GM18870 (cell line): ENCODE measurements at regions not wholly inside any gene's neighbourhood (a gene's known extent, or its start where the extent isn't known, plus 50 kb on each side); places are given as distances from the start of the nearest gene placed in this dataset.
"Not testable (repeated sequence)": the region's sequence is repeated elsewhere in the genome, so short reads cannot be mapped to it uniquely, and the experiment has no call there.

Experiments used
- ATAC-seq: cut with Tn5 transposase; IDR thresholded peaks from one replicate; pipeline ENCODE4 v1.9.1; 2021; ENCODE audit warnings: moderate library complexity; ENCODE audit not compliant: unreplicated experiment

GRCh38 chr9:78383130-78383529 is 86.2 kb downstream of the PSAT1 start:
- ATAC-seq, result no peak

DNA sequence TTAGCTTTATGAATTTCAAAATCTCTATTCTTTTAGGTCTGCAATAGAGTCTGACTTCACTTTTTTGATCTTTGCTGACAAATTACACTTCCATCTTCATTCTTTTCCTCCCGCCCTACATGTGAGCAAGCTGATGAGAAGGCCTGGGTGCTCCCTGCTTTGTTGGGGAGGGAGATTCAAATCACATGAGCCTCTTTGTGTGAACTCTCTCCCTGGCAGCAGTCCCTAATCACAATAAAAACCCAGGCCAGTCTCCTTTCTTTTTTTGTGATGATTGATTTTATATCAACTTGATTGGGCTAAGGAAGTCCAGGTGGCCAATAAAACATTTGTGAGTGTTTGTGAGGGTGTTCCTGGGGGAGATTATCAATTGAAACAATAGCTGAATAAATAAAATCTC is 89.4 kb downstream of the PSAT1 start:
- no peak for ATAC-seq

- ATAC-seq, result no peak
Measured at GRCh38 chr9:78386773-78387172, 89.8 kb downstream of the PSAT1 start.

GRCh38 chr9:78393340-78393739 is 96.4 kb downstream of the PSAT1 start:
- ATAC-seq, result no peak

DNA sequence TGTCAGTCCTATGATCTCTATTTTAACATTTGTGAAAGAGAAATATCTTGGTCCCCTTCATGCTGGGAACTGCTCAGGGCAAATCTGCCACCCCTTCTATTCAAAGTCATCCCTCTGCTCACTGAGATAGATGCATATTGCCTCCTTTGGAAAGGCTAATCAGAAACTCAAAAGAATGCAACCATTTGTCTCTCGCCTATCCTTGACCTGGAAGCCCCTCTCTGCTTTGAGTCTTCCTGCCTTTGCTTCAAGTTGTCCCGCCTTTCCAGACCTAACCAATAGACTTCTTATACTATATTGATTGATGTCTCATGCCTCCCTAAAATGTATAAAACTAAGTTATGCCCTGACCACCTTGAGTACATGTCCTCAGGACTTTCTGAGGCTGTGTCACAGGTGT is 97.0 kb downstream of the PSAT1 start:
- no peak for ATAC-seq

DNA sequence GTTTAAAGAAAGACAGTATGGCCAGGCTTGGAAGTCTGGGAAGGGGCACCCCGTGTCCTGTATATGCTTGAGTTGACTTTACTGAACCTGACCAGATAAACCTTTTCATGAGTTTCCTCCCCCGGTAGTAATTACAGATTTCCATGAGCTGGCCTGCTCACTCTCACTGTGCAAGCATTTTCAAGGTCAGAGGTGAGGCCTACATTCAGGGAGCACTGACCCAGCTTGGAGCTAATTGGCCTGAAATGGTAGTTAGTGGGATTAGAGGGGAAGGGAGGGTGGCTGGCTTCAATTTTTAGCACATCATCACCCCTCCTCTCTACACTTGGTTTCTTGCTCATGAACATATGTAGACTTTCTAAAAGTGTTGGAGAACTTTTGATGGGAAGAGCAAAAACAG is 99.2 kb downstream of the PSAT1 start:
- ATAC-seq, result no peak

GRCh38 chr9:78397045-78397444 is 100.1 kb downstream of the PSAT1 start:
- no peak for ATAC-seq

- no peak for ATAC-seq
Measured at GRCh38 chr9:78397454-78397853, 100.5 kb downstream of the PSAT1 start.

DNA sequence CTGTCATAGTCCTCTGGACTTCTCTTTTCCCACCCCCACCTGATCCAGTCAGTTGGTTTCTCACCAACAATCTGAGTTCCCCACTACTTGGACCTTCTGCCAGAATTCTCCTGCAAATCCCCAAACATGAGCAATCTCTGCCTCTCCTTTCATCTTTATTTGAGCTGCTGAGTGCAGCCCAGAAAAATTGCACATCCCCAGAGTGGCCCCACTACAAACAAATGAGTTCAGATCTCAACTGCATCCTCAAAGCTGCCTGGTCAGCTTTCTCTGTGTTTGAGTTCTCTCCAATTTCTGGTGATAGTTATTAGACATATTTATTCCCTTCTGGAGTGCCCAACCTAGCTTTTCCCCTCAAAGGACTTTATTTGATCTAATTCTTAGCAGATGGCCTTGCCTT is 102.2 kb downstream of the PSAT1 start:
- ATAC-seq, result no peak

GRCh38 chr9:78400496-78400895 is 103.6 kb downstream of the PSAT1 start:
- ATAC-seq, result no peak

DNA sequence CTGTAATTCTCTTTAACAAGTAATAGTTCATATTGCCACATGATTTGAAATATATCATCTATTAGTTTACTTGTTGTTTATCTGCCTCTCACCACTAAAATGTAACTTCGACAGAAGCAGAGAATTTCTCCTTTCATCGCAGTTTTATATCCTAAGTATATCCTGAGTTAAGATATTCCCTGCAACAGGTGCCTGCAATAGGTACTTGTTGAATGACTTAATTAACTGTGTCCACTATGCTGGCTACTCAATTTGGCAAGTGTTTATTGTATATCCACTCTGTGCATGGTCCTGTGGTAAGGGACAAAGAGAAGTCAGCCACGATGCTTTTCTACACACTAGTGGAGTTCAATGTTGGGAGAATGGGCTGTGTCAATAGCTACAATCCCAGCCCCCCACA is 108.5 kb downstream of the PSAT1 start:
- ATAC-seq, result no peak

DNA sequence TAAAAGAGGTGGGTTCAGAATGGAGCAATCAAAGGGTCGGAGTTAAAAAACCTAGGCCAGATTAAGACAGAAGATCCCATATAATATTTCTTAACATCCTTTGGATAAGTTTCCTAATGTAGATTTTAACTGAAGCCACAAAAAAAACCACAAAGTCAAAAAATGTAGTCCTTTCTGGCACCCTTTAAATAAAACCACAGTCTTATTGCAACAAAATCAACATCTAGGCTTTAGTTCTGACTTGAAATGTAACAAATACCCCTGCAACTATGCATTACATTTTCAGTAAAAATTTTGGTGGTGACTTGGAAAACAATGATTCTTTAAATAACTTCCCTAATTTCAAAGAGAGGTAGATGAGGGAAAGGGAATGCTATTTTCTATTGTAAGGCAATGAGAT is 109.2 kb downstream of the PSAT1 start:
- ATAC-seq, result no peak

DNA sequence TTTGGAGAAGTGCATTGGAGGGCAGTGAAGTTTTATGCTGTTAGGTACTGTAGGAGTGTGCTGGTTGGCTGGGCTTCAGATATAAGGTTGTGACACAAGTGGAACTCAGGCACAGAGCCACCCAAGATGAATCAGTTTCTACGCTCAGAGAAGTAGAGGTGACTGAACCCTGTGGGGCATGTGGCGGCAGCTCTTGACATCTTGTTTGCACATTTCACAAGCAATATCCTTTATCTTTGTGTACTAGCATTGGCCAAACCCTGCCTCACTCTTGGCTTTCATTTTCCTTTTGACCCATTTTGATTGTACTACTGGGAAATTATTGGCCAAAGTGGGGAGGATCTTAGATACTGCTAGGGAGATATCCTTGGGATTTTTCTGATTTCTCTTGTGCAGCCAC is 110.0 kb downstream of the PSAT1 start:
- ATAC-seq, result no peak

DNA sequence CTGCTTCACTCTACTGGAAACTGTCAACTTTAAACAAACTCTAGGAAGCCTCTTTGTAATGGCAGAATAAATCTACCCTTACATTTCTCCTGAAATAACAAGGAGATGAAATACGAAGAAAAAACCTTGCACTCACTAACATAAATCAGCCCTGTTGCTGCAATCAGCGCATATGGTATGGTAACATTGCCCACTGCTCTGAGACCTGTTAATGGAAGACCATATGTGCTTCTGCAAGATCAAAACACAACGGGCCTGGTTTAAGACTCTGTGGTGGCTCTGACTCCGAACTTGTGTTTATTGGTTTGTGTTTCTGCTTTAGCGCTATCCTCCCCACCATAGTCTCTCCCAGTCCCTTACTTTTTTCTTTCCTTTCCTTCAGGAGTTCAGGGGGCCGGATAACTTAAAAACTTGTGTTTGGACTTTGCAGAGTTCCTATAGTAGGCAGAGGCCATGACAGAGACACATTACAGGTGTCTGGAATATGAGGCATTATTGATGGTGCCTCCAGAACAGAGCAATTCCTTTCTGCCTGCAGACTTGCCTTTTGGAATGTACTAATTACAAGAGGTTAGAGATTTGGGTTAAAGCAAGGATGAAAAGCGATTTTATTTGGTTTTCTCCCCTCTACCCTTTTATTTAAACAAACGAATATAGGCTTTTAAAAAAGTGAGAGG is 110.8 kb downstream of the PSAT1 start:
- ATAC-seq, result no peak

DNA sequence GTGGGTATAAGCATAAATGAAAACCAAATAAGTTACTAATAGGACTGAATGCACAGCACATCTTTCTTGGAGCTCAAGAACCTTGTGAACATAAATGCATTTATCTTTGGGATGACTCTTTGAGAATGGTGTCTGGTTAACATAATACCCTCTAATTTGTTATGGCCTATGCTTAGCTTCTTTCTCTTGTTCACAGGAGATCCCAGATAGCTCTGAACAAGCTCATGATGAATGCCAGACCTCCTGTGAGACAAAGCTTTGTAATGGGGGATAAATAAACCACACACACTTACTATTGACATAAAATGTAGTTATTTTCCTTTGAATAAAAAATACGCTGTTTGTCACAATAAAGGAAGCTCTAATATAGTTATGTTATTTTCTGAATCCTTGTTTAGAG is 111.5 kb downstream of the PSAT1 start:
- no peak for ATAC-seq

GRCh38 chr9:78409928-78410510 is 113.1 kb downstream of the PSAT1 start:
- ATAC-seq, result not testable (repeated sequence)

DNA sequence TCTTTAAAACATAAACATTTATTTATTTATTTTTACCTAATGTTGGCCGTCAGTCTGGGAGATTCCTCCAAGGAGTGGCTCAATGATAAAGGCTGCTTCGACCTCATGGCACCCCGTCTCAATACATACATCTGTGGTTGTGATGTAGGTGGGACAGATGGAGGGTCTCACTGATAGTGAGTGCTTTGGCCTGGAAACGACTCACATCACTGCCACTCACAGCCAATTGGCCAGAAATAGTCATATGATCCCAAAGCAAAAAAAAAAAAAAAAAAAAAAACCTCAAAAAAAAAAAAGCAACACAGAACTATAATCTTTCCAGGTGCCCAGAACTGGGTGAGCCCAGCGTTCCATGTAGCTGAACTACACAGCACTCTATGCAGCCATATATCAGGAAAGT is 125.4 kb downstream of the PSAT1 start:
- ATAC-seq, result no peak

GRCh38 chr9:78424299-78424698 is 127.4 kb downstream of the PSAT1 start:
- no peak for ATAC-seq

- no peak for ATAC-seq
Measured at GRCh38 chr9:78428640-78429039, 131.7 kb downstream of the PSAT1 start.

- ATAC-seq, result no peak
Measured at GRCh38 chr9:78430387-78430786, 133.5 kb downstream of the PSAT1 start.

DNA sequence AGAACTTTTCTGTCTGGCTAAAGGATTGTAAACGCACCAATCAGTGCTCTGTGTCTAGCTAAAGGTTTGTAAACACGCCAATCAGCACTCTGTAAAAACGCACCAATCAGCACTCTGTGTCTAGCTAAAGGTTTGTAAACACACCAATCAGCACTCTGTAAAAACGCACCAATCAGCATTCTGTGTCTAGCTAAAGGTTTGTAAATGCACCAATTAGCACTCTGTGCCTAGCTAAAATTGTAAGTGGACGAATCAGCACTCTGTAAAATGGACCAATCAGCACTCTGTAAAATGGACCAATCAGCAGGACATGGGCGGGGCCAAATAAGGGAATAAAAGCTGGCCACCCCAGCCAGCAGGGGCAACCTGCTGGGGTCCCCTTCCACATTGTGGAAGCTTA is 134.1 kb downstream of the PSAT1 start:
- ATAC-seq, result not testable (repeated sequence)

DNA sequence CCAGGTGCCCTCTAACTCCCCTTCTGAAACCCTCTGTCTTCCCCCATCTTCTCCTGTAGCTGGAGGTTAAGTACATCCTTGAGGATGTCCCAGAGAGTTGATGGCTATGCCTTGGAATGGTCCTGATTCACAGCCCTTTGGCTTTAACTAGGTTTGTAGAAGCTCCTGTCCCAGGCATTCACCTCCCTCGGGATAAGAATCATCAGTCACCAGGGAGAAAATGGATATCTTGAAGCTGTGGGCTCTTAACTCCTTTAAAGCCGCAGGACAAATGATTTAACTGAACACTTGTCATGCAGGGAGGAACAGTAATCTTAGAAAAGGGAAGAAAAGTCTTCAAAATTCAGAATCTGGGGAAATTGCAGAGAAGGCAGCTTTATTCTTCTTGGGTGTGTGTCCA is 139.9 kb downstream of the PSAT1 start:
- no peak for ATAC-seq

GRCh38 chr9:78437296-78437695 is 140.4 kb downstream of the PSAT1 start:
- ATAC-seq, result no peak
